ENCODE measurements at regions not wholly inside any gene's neighbourhood (a gene's known extent, or its start where the extent isn't known, plus 50 kb on each side); places are given as distances from the start of the nearest gene placed in this dataset.

- H3K9me3 ChIP-seq (ENCODE audit: insufficient read depth in 2 of 2, low read depth in 1 of 2, low read length in 1 of 2) = no peaks in the 10 kb centered on the region
- no peak overlapping the region for H4K91ac ChIP-seq (replicated peaks; ENCODE audit: insufficient read length, low read length)
- ChIA-PET CTCF (ENCODE audit: partially characterized antibody) (no interaction called here), POLR2A (ENCODE audit: partially characterized antibody) (no interaction called here)
- no peak overlapping the region for H2BK15ac ChIP-seq (ENCODE audit: low read length)
- H3K4ac ChIP-seq (replicated peaks; ENCODE audit: insufficient read length, low read depth, low read length) = no peak overlapping the region
- no peak overlapping the region for H2BK120ac ChIP-seq (replicated peaks; ENCODE audit: low read depth, low read length)
- no peak overlapping the region for H3K27ac ChIP-seq (ENCODE audit: low read depth, low read length)
- H3K23me2 ChIP-seq (ENCODE audit: low read depth, low read length) = no peaks in the 10 kb centered on the region
- WGBS, 2 experiments (ENCODE audit: extremely low coverage in 1 of 2, insufficient coverage in 1 of 2, insufficient read length in 1 of 2, insufficient replicate concordance in 2 of 2, low coverage in 1 of 2, low lambda C conversion rate in 2 of 2, missing lambda C conversion rate in 1 of 2) = 86% methylated on average over 1 of the region's 1 CpG; no CpG with 5 or more reads in 1 of the 2 experiments
- H3K4me2 ChIP-seq (ENCODE audit: insufficient read depth in 1 of 2, low read depth in 2 of 2, low read length in 2 of 2) = no peak overlapping the region
- H2BK5ac ChIP-seq (ENCODE audit: low read depth, low read length) = no peak overlapping the region
- peaks cover 0 to 7% (median 4%) of the 10 kb centered on the region in 4 experiments; a peak in 2 of 7 replicates for H3K4me1 ChIP-seq (replicated peaks in 1 of 4; ENCODE audit: control insufficient read depth in 3 of 4, insufficient read depth in 4 of 4, low read length in 3 of 4)
- no peak overlapping the region for H2AFZ ChIP-seq (ENCODE audit: low read length)
- H3K36me3 ChIP-seq (ENCODE audit: control insufficient read depth in 2 of 4, insufficient read depth in 4 of 4, low read length in 3 of 4) = no peaks in the 10 kb centered on the region
- no peak overlapping the region for H3K9ac ChIP-seq (replicated peaks in 1 of 4; ENCODE audit: extremely low read depth in 1 of 4, low read depth in 3 of 4, low read length in 3 of 4)
- no peak overlapping the region for H3K14ac ChIP-seq (ENCODE audit: insufficient read length)
- H3K56ac ChIP-seq (replicated peaks; ENCODE audit: insufficient read length, low read depth, low read length) = no peak overlapping the region
- H3K23ac ChIP-seq (ENCODE audit: insufficient read length) = no peak overlapping the region
- H3K4me3 ChIP-seq (ENCODE audit: extremely low read depth in 1 of 4, insufficient read depth in 2 of 4, low read depth in 3 of 4, low read length in 4 of 4) = no peak overlapping the region
- H2BK12ac ChIP-seq (ENCODE audit: low read depth, low read length) = no peak overlapping the region
- H3K79me2 ChIP-seq (ENCODE audit: control insufficient read depth in 1 of 2, insufficient read depth in 2 of 2, low read length in 2 of 2) = no peaks in the 10 kb centered on the region
- no peak overlapping the region for H4K8ac ChIP-seq (ENCODE audit: extremely low read depth, insufficient read depth, low read length)
- H3K18ac ChIP-seq (ENCODE audit: extremely low read depth, low read length) = no peak overlapping the region
- no peak overlapping the region for H4K5ac ChIP-seq (ENCODE audit: insufficient read length, low read depth, low read length)
- H3K79me1 ChIP-seq (ENCODE audit: low read depth, low read length) = no peaks in the 10 kb centered on the region
- no peak overlapping the region for H2AK5ac ChIP-seq (ENCODE audit: low read depth, low read length)
- FAIRE-seq (no peak), DNase-seq (ENCODE audit: low read depth in 1 of 2, low spot score in 2 of 2) (no peak)
- no peak overlapping the region for H2BK20ac ChIP-seq (ENCODE audit: low read length)
- no peaks in the 10 kb centered on the region for H4K20me1 ChIP-seq (replicated peaks in 1 of 2; ENCODE audit: control insufficient read depth in 1 of 2, insufficient read depth in 2 of 2, low read length in 2 of 2)
- no peaks in the 10 kb centered on the region for H3K27me3 ChIP-seq (replicated peaks in 1 of 4; ENCODE audit: control insufficient read depth in 3 of 4, extremely low read depth in 1 of 4, insufficient read depth in 3 of 4, low read length in 3 of 4)
- no peak for TF ChIP-seq ASH2L (IDR thresholded peaks at IDR 0.05; ENCODE audit: low read length)
- TF ChIP-seq POU5F1 (IDR thresholded peaks at IDR 0.05; ENCODE audit: low read depth, low read length) = no peak
- no peak for TF ChIP-seq EZH2 (IDR thresholded peaks at IDR 0.05; ENCODE audit: low read depth, low read length, severe bottlenecking)
- no peak for TF ChIP-seq CHD2 (IDR thresholded peaks at IDR 0.05; ENCODE audit: low read length)
- TF ChIP-seq SAP30 (IDR thresholded peaks at IDR 0.05; ENCODE audit: insufficient read depth, insufficient replicate concordance, low read length) = no peak
- no peak for TF ChIP-seq HDAC6 (IDR thresholded peaks at IDR 0.05; ENCODE audit: low read depth, low read length)
- TF ChIP-seq CTBP2 (IDR thresholded peaks at IDR 0.05; ENCODE audit: borderline replicate concordance, insufficient read depth, insufficient read length, low read length) = no peak
- TF ChIP-seq ATF3 (IDR thresholded peaks at IDR 0.05; ENCODE audit: insufficient read depth, low read depth, low read length) = no peak
- no peak for TF ChIP-seq RFX5 (IDR thresholded peaks at IDR 0.05; ENCODE audit: borderline replicate concordance, low read depth, low read length)
- no peak for TF ChIP-seq CREB1 (IDR thresholded peaks at IDR 0.05)
- TF ChIP-seq HDAC2 (IDR thresholded peaks at IDR 0.05; ENCODE audit: borderline replicate concordance in 1 of 2, low read depth in 2 of 2, low read length in 2 of 2) = no peak
- no peak for TF ChIP-seq SP1 (IDR thresholded peaks at IDR 0.05; ENCODE audit: low read depth, low read length)
- TF ChIP-seq GTF2F1 (IDR thresholded peaks at IDR 0.05; ENCODE audit: borderline replicate concordance, low read depth, low read length) = no peak
- TF ChIP-seq GABPA (IDR thresholded peaks at IDR 0.05; ENCODE audit: borderline replicate concordance, insufficient read depth, low read length) = no peak
- TF ChIP-seq TEAD4 (IDR thresholded peaks at IDR 0.05; ENCODE audit: low read depth, low read length) = no peak
Measured at GRCh38 chr5:30997681-30998080, 195.8 kb upstream of the CDH6 start.

Measured in H1 (cell line).